WTC11 (cell line): ENCODE measurements at regions not wholly inside any gene's neighbourhood (a gene's known extent, or its start where the extent isn't known, plus 50 kb on each side); places are given as distances from the start of the nearest gene placed in this dataset.

ENCODE experiments used
- CTCF ChIP-seq: fragments of 200-600 bp; IDR thresholded peaks from 2 replicates; pipeline ENCODE4 v1.8.0; 2022; ENCODE audit warnings: antibody characterized with exemption
- JUN ChIP-seq: sonication (generic); formaldehyde crosslinking; IDR thresholded peaks from 2 replicates; pipeline ENCODE4 v1.8.0; 2023; ENCODE audit warnings: mild to moderate bottlenecking, missing genetic modification reagents
- MYBL2 ChIP-seq: sonication (generic); formaldehyde crosslinking; IDR thresholded peaks from 2 replicates; pipeline ENCODE4 v1.8.1; 2023; ENCODE audit warnings: mild to moderate bottlenecking, moderate library complexity, missing genetic modification reagents
- PRDM15 ChIP-seq: sonication (generic); formaldehyde crosslinking; IDR thresholded peaks from 2 replicates; pipeline ENCODE4 v1.8.0; 2022; ENCODE audit warnings: missing genetic modification reagents
- ZNF423 ChIP-seq: fragments of 250-450 bp; sonication (Bioruptor Pico); IDR thresholded peaks from 2 replicates; pipeline ENCODE4 v2.1.2; 2022; ENCODE audit warnings: mild to moderate bottlenecking, moderate library complexity
- TF ChIP-seq, protein P1 (sequence below): sonication (generic); formaldehyde crosslinking; IDR thresholded peaks from 2 replicates; pipeline ENCODE4 v1.8.1; 2022; ENCODE audit warnings: low read depth, mild to moderate bottlenecking, moderate library complexity, missing genetic modification reagents, borderline replicate concordance

DNA sequence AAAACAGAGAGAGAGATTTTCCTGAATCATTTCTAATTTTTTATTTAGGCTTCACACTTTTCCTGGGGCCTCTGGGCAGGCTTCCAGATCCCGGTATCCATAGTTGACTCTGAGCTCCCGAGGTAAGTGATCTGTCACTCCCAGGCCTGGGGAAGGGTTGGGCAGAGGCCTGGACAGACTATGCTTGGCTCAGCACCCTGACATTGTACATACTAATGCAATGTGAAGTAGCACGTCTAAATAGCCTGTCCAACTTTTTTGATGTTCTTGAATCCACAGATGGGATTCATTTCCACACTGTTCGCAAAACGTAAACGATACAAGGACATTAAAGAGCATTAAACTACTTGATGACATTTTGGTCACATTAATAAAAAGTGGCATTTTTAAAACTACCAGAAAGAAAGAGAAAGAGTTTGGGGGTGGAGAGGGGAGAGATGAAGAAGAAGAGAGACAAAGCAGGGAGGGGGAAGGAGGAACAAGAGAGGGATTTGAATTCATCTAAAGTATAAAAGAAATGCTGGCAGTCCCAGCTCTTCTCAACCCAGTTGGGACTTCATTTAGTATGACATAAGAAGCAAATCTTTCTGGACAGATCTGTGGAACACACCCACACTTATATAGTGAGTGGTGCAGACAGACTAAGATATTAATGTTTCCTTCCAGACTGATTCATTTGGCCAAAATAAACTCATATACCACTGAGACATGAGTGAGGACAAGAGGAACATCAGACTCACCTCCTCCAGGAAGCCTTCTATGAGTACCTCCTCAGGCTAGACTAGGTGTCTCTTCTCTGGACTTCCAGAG is 514.2 kb downstream of the SOX6 start:
- TF ChIP-seq ZNF423 (CRISPR knock-in tag) (no peak), CTCF (no peak), PRDM15 (CRISPR knock-in tag) (no peak), MYBL2 (no peak), JUN (no peak)
- TF ChIP-seq, protein P1, sequence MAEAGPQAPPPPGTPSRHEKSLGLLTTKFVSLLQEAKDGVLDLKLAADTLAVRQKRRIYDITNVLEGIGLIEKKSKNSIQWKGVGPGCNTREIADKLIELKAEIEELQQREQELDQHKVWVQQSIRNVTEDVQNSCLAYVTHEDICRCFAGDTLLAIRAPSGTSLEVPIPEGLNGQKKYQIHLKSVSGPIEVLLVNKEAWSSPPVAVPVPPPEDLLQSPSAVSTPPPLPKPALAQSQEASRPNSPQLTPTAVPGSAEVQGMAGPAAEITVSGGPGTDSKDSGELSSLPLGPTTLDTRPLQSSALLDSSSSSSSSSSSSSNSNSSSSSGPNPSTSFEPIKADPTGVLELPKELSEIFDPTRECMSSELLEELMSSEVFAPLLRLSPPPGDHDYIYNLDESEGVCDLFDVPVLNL (CRISPR knock-in tag) = no peak
